GM18520 (cell line): ENCODE measurements at regions not wholly inside any gene's neighbourhood (a gene's known extent, or its start where the extent isn't known, plus 50 kb on each side); places are given as distances from the start of the nearest gene placed in this dataset.
"Not testable (repeated sequence)": the region's sequence is repeated elsewhere in the genome, so short reads cannot be mapped to it uniquely, and the experiment has no call there.

Experiments
- ATAC-seq: cut with Tn5 transposase; IDR thresholded peaks from one replicate; pipeline ENCODE4 v1.9.1; 2021; ENCODE audit not compliant: unreplicated experiment

DNA sequence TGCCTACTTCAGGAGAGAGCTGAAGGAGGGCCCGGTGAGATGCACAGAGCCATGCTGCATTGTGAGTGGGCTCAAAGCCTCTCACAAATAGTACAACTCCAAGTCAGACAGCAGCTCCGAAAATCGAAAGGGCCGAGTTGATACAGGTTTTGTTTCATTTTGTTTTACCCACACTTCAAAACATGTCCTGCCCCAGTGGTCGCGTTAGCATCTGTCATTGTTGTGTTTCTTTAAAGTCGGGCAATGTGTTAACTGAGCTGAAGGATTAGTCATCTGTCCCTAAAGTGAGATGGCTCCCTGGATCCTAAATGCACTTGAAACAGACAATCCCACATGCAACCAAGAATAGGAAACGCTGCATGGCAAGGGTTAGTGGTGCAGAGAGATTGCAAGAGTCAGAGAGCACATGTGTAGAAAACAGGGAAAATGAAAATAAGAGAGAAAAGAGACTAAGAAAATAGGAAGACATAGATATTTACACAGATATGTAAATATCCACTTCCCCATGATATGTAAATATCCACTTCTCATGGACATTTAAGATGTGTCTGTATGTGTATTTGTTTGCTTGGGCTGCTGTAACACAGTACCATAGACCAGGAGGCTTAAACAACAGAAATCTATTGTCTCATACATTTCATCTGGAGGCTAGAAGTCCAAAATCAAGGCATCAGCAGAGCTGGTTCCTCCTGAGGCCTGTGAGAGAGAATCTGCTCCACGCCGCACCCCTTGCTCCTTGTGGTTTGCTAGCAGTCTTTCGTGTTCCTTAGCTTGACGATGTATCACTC is 131.4 kb upstream of the RAB4A start:
- ATAC-seq: no peak

GRCh38 chr1:229140119-229140396 is 130.9 kb upstream of the RAB4A start:
- ATAC-seq: no peak

DNA sequence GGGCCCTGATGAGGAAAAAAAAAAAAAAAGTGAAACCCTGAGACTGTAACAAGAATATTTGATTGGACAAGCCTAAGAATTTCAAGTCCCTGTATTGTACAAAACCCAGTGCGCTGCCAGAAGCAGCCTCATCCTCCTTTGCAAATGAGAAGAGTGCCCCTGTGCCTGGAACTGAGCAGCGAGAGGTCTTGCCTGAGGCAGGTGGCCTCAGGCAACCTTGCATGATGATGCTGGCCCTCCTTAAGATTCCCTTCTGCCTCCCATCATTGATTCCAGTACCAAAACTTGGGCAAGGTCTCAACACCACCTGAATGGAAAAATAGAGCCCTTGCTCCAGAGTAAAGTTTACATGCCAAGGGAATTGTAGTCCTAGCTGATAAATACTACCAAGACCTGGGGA is 129.6 kb upstream of the RAB4A start:
- ATAC-seq: no peak

DNA sequence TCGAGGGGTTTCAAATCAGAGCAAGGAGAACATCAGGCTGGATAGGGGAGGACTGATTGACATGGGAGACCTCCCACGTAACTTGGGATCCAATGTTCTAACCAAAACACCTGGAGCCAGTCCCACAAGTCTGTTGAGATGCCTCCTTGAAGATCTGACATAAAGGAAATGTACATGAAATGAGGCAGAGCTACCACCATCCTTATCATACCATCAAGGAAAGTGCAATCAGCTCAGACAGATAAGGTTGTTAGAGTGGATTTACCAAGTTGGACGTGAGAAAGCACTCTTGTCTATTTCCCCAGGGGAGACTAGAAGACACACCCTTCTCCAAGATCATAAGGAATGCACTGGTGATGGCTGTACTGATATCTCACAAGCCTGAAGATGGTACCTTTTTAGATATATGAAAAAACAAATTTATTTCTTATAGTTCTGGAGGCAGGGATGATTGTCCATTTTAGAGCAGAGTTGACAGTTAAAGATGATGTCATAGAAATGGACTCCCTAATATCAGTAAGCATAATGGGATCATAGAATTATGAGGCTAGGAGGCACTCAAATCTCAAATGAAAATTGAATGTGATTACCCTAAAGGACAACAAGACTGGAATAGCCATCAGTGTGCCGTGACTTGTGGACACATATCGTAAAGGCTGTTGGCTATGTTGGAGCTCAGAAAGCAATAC is 129.1 kb upstream of the RAB4A start:
- no peak for ATAC-seq

DNA sequence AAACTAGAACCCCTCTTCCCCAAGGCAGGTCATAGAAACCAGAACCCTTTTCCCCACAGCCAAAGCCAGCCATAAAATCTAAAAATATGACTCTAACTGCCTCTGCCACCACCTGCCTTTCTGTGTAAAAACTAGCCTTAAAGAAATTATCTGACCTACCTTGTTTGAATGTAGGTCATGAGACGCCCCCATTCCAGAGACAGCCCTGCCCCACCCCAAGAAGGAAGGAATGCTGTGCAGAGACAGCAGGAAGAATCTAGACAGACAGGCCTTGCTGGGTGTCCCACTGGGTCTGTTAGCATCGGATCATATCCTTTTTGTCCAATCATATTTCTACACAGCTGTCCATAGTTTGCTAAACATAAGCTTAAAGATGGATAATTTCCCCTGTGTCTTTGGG is 128.4 kb upstream of the RAB4A start:
- no peak for ATAC-seq

DNA sequence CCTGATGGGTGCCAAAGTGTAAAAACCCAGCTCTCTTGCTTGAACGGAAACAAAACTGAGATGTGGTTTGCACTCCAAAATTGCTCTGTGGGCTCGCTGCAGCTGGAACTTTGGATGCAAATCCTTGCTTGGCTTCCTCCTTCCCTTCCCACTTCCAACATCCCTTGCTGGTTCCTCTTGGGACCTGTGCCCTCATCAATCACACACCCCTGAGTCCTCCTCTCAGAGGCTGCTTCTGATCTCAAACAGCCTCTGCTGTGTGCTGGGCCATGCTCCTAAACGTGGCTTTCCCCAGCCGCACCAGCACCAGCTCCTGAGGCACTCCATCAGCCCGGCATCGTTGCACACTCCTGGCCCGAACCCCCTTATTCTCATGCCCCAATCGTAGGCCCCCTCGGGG is 124.3 kb upstream of the RAB4A start:
- ATAC-seq: no peak

- no peak for ATAC-seq
Measured at GRCh38 chr1:229147072-229147471, 123.8 kb upstream of the RAB4A start.

GRCh38 chr1:229148041-229148671 is 122.8 kb upstream of the RAB4A start:
- ATAC-seq: no peak

- ATAC-seq: no peak
Measured at GRCh38 chr1:229148743-229149142, 122.2 kb upstream of the RAB4A start.

- no peak for ATAC-seq
Measured at GRCh38 chr1:229149435-229149834, 121.5 kb upstream of the RAB4A start.

DNA sequence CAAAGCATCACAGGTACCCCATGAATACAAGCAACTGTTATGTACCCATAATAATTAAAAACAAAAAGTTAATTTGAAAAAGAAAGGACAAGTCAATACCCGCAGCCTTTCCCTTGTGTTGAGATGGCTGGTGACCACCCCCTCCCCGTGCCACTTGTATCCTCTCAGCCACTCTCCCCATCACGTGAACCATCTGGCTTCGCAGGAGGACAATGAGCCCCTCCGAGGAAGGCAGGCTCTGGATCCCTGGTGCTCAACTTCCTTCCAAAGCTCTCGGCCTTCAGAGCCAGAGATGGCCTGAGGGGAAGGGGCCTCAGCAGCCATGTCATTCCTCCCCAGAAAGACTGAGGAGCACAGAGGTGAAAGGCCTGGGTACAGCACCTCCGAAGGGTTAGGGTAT is 120.4 kb upstream of the RAB4A start:
- no peak for ATAC-seq

GRCh38 chr1:229151412-229151811 is 119.5 kb upstream of the RAB4A start:
- ATAC-seq: not testable (repeated sequence)

- ATAC-seq: no peak
Measured at GRCh38 chr1:229152311-229152710, 118.6 kb upstream of the RAB4A start.

- ATAC-seq: no peak
Measured at GRCh38 chr1:229153955-229154548, 116.9 kb upstream of the RAB4A start.

GRCh38 chr1:229154811-229155210 is 116.1 kb upstream of the RAB4A start:
- no peak for ATAC-seq

DNA sequence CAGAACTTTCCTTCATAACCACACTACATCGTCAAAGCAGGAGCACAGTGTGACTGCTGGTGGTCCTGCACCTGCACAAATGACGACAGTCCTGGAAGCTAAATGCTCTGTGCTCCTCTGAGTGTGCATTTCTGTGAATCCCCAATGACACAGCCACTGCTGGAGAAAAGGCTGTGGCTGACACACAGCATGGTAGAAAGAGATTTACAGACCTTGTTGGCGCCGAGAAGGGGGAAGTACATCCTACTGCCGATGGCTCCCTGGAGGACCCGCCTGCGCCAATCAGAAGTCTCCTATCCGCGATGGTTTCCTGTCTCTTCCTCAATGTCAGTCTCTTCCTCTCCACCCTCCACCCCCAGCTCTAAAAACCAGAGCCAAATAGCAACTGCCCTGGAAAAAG is 115.4 kb upstream of the RAB4A start:
- no peak for ATAC-seq

GRCh38 chr1:229156872-229157271 is 114.0 kb upstream of the RAB4A start:
- ATAC-seq: no peak

- no peak for ATAC-seq
Measured at GRCh38 chr1:229157480-229157879, 113.4 kb upstream of the RAB4A start.

GRCh38 chr1:229158341-229158921 is 112.5 kb upstream of the RAB4A start:
- ATAC-seq: no peak

DNA sequence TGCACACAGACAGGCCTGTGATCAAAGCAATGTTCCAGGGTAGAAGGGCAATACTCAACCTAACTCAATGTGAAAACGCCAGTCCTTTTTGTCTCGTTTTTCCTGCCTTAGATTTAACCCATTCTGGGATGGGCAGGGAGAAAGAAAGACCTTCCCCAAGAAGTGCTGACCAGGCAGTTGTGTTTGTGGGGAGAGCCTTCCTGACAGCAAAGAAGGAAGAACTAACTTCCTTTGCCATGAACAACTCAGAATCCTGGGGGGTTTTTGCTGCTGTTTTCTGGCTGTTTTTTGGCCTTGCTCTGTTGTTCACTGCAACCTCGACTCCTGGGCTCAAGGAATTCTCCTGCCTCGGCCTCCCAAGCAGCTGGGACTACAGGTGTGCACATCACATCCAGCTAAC is 112.0 kb upstream of the RAB4A start:
- no peak for ATAC-seq

DNA sequence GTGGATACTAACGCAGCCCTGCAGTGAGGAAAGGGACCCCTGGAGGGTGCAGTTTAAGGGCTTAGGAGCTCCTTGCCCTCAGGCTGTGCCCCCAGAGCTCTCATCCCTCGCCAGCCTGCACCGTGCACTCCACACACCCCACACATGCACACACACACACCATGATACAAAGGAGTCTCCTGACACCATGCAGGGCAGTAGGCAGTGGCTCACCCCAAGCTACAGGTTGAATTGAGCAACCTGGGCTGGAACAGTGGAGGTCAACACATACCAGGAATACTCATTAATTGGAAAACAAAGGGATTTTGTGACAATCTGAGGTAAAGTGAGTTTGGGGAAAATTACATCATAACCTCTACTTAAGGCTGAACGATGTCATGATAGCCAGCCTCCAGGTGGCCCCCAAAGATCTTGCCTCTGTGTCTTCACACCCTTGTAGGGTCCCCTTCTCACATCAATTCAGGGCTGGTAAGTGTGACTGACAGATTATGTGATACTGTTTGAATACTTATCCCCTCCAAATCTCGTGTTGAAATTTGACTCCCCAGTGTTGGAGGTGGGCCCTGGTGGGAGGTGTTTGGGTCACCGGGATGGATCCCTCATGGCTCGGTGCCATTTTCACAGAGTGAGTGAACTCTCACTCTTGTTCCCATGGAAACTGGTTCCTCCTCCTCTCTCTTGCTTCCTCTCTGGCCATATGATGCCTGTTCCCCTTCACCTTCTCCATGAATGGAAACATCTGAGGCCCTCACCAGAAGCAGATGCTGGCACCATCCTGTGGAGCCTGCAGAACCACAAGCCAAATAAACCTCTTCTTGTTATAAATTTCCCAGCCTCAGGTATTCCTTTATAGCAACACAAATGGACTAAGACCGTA is 111.0 kb upstream of the RAB4A start:
- no peak for ATAC-seq
